Activated CD8-positive, alpha-beta memory T cell treated with anti-CD3 and anti-CD28 coated beads, Interleukin-2, amount 50 U/mL, for 1 hour (primary cell): ENCODE measurements at regions not wholly inside any gene's neighbourhood (a gene's known extent, or its start where the extent isn't known, plus 50 kb on each side); places are given as distances from the start of the nearest gene placed in this dataset.
"Not testable (repeated sequence)": the region's sequence is repeated elsewhere in the genome, so short reads cannot be mapped to it uniquely, and the experiment has no call there.

ENCODE experiments used
- DNase-seq: peaks from one replicate; pipeline ENCODE4 v3.0.0-alpha.2; 2020; ENCODE audit errors: extremely low read depth

- DNase-seq, result no peak
Observed at GRCh38 chr20:60170116-60170515, 211.9 kb downstream of the CDH26 start.

DNA sequence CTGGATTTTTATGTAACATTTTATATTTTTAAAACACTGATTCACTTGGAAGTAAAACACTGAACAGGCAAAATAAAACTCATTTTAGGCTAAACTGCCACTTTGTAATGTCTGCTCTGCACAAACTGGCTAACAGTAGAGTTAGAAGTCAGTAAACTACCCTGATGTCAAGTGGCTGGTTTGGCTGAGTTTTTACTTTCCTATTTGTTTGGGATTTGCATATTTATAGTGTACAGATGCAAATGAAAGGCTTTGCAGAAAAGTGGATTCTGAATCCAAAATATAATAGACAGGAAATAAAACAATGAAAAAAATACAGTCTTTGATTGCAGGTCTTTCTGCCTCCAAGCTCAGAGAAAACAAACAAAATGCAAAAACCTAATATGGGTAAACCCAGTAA lies 213.1 kb downstream of the CDH26 start:
- no peak for DNase-seq

DNA sequence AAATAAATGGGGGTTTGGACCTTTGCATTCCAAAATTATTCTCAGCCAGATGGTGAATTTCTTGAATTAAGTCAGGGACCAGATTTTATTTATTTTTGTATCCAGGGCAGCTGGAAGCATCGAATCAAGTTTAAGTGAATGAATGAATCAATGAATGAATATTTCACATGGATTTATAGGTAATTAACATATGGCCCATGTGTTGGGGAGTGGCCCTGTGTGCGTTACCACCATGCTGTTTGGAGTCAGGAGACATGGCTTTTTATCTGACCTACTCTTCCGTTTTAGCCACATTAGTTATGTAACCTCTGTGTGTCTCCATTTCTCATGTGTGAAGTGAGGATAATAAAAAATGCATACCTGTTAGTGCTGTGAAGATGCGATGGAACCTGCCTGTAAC lies 213.5 kb downstream of the CDH26 start:
- DNase-seq, result no peak

DNA sequence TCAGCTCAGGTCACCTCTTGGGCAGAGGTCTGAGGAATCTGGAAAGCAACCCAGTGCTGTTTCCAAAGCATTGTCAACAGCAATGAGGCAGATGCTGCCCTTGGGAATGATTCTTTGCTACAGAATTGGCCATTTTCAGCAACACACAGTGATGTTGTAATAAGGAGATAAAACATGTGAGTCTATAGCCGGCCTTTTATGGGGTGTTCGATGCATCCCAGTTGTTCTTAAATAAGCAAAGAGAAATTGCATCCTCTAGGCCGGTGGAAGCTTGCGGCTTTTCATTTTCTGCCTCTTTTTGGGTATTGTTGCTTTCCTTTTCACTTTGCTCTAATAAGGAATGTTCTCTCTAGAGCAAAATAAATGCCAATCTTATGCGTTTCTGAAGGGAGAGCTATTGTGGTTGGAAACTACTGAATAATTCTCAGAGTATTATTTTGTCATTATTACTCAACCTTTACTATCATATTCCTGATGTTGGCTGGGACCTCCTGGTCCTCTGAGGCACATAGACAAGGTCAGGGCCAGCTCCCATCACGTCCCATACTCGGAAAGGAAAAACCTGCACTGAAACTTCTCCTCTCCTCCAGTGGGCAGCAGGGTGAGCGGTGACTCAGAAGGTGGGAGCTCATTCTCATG lies 214.2 kb downstream of the CDH26 start:
- no peak for DNase-seq

- DNase-seq, result no peak
Observed at GRCh38 chr20:60177080-60177479, 218.9 kb downstream of the CDH26 start.

DNA sequence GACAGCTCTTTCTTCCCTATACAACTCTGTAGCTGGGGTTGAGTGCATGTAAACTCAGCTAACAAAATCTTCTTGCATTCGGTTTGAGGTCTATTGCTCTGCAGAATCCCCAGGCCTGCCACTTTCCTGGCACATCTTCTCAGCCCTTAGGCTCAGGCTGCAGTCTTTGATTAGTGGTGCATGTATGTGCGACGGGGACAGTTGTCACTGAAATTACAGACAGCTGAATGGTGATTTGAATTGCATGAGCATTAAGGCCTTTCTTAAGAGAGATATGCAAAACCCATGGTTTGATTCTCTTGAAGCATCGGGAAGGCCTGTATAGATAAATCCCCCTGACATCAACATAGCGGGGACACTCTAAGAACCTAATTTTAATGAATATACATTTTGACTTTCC lies 222.8 kb downstream of the CDH26 start:
- no peak for DNase-seq

- DNase-seq, result no peak
Observed at GRCh38 chr20:60186412-60186811, 228.2 kb downstream of the CDH26 start.

DNA sequence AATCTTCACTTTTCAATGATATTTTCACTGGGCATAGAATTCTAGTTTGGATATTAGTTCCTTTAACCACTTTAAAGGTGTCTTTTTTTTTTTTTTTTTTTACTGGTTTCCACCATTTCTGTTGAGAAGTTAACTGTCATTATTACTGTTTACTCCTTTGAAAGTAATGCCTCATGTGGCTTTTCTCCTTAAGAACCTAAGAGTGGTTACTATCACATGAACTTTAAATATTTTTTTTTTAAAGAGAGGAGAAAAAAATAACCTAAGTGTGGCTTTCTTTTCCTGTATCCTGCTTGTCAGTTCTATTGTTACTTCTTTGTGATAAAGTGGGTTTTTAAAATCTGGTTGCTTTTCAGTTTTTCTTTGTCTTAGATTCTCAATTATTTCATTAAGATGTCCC lies 229.5 kb downstream of the CDH26 start:
- DNase-seq, result no peak

DNA sequence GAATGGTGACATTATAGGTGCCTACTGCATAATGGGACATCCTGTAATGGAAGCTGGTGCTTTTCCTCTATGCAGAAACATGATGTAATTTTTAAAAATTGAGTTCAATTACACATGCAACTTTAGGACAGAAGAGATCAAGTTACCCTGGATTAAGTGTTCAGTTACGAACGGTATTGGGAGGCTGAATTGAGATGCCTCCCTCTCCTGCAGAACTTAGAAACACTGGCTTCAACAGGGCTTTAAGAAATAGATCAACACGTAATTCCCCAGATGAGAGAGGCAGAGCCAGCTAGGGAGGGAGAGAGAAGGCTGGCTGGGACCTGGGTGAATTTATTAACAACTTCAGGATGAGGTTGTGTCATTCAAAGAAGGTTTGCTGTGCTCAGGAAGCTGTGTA lies 232.8 kb downstream of the CDH26 start:
- DNase-seq, result no peak

DNA sequence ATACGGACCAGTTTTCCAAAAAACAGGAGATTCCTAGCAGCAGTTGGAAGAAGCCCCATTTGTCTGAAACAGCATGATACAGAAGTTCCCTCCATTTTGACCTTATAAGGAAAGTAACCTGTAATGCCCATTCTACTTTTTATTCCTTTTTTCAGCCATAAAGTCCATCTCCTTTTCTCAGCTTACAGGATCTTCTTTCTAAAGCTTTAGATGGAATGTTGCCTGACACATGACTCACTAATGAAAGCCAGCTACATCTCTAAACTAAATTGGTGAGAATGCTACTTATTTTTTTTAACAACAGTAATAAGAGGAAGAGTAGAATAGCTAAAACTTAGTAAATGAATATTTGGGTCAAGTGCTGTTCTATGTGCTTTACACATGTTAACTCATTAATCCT lies 234.1 kb downstream of the CDH26 start:
- DNase-seq, result no peak

DNA sequence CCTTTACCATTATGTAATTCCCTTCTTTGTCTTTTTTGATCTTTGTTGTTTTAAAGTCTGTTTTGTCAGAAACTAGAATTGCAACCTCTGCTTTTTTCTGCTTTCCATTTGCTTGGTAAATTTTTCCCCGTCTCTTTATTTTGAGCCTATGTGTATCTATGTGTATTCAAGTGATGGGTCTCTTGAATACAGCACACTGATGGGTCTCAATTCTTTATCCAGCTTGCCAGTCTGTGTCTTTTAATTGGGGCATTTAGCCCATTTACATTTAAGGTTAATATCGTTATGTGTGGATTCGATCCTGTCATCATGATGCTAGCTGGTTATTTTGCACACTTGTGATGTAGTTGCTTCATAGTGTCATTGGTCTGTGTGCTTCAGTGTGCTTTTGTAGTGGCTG lies 240.9 kb downstream of the CDH26 start:
- DNase-seq, result not testable (repeated sequence)

GRCh38 chr20:60199866-60200265 lies 241.6 kb downstream of the CDH26 start:
- DNase-seq, result no peak

DNA sequence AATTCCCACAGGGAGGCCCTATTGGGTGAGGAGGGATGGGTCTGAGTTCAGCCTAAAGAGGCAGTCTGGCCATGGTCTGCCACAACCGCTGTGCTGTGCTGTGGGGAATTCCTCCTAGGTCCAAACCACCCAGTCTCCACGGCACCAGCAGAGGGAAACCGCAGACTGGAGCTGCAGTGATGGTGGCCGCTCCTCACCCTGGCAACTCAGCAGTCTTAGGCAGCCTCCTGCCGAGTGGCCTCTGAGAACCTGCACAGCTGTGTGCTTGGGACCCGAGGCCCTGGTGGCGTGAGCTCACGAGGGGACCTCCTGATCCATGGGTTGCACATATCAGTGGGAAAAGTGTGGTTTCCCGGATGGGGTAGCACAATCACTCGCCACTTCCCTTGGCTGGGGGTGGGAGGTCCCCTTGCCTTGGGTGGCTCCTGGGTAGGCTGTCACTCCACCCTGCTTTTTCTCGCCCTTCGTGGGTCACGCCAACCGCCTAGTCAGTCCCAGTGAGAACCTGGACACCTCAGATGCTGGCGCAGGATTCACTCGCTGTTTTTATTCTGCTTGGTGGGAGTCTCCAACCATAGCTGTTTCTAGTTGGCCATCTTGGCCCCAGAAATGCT lies 242.2 kb downstream of the CDH26 start:
- no peak for DNase-seq

- no peak for DNase-seq
Observed at GRCh38 chr20:60201198-60201835, 243.1 kb downstream of the CDH26 start.

GRCh38 chr20:60202046-60202445 lies 243.8 kb downstream of the CDH26 start:
- DNase-seq, result no peak

GRCh38 chr20:60203451-60203850 lies 245.2 kb downstream of the CDH26 start:
- no peak for DNase-seq

DNA sequence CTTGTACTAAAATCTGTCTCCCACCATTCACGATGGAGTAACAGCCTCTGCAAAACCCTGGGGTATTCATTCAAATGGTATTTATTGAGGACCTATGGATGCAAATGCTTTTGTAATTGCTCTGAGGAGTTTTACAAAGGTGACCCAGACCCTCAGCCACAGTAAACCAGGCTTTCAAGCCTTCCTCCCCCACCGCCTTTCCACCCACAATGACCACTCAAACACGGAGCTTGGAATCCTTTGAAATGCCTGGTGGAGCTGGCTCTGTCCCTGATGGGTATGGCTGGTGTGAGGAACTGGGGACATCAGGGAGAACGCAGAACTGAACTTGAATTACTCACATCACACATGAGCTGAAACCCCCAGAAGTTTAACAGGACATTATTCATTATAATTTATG lies 246.4 kb downstream of the CDH26 start:
- DNase-seq, result no peak

GRCh38 chr20:60206259-60206658 lies 248.0 kb downstream of the CDH26 start:
- no peak for DNase-seq

DNA sequence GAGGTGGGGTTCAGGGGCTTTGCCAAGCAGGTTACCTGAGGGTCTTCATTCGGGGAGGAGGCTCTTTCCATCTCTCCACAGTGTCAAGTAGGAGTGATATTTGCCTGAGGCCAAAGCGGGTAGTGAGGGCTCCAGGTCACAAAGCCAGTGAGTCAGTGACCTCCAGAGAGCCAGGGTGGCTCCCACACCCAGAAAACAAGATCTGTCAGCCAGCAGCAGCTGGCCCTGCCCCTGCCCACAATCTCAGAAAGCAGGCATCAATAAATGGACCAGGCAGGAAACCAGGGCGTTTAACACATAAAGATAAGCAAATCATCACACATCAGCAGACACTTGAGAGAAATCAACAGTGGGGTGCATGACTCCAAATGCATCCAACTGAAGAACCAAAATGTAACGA lies 250.8 kb downstream of the CDH26 start:
- no peak for DNase-seq

DNA sequence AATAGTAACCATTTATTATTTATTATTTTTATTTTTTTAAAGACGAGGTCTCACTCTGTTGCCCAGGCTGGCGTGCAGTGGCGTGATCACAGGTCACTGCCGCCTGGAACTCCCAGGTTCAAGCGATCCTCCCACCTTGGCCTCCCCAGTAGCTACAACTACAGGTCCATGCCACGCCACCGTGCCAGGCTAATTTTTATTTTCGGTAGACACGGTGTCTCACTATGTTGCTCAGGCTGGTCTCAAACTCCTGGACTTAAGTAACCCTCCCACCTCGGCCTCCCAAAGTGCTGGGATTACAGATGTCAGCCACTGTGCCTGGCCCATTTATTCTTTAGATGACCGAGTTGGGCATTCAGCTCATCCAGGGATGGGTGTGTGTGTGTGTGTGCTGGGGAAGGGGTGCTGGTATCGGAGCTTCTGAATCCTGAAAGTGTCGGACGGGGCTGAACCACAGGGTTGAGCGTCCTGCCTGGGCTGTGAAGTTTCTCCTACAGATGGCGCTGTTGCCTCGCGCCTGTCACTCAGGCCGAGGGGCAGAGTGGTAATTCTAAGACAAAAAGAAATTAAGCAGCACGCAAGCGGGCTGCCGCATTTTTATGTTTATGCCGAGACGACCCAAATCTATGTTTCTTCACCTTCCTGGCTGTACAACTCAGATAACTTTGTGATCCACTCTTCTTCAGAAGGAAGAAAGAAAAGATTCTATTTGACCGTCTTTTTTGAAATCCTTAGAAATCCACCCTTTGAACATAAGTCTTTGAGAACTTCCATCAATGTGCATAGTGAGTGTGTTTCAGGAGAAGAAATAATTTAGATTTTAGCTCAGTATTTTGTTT lies 252.8 kb downstream of the CDH26 start:
- no peak for DNase-seq

GRCh38 chr20:60211618-60212463 lies 253.6 kb downstream of the CDH26 start:
- DNase-seq, result no peak

DNA sequence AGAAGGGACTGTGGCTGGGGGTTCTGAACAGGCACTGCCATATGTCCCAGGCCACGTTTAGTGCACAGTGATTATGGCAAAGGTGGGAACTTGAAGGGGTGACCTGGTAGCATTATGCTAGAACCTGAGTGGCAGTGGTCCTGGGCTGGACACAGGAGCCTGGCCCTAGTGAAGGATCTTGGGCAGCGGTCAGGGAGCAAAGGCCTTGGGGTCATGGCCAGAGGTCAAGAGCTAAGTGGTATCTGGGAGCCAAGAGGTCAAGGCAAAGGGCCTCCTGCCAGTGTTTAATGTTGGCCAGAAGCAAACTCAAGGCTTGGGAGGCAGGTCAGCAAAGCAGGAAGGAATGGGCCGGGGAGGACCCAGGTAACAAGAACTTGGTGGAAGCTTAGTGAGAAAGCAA lies 254.5 kb downstream of the CDH26 start:
- no peak for DNase-seq
